ENCODE measurements at regions not wholly inside any gene's neighbourhood (a gene's known extent, or its start where the extent isn't known, plus 50 kb on each side); places are given as distances from the start of the nearest gene placed in this dataset.

- TF ChIP-seq BHLHE40 (IDR thresholded peaks at IDR 0.05; ENCODE audit: low read depth, low read length) (no peak), ZSCAN20 (CRISPR knock-in tag; IDR thresholded peaks at IDR 0.05) (no peak; the same call in 1 of the 2 replicates), JUNB (IDR thresholded peaks at IDR 0.05) (no peak), RCOR1 (IDR thresholded peaks at IDR 0.05; ENCODE audit: low read depth, low read length) (no peak), CBX8 (IDR thresholded peaks at IDR 0.05) (no peak), RNF2 (IDR thresholded peaks at IDR 0.05; ENCODE audit: borderline replicate concordance, low read depth) (no peak), ZC3H11A (IDR thresholded peaks at IDR 0.05) (no peak)
Observed at GRCh38 chr10:125231813-125232475, 71.6 kb upstream of the CTBP2 start (continued).

- FAIRE-seq (peak; percentile 93), DNase-seq (ENCODE audit: low read depth in 1 of 2, low spot score in 1 of 2) (peak; percentile 96 to 99), ATAC-seq (peak; percentile 97 to 98)
- Histone ChIP-seq H3K4me3 (peak overlapping the region; percentile 10), H3K4me2 (peak overlapping the region; percentile 76), H3K9me3 (no peaks in the 10 kb centered on the region), H3K27ac (peak overlapping the region; percentile 76 to 92), H3K4me1 (peaks cover 27% of the 10 kb centered on the region)
- ChIA-PET POLR2A (interaction anchor here (1.0 to 1.3 kb wide), 6 partner anchors 10 to 488 kb away, joined by 3 to 10 read pairs (median 3); partner anchors contain the start of genes CTBP2 and EDRF1), CTCF (interaction anchor here (0.5 to 1.3 kb wide), 4 partner anchors 12 to 180 kb away, joined by 3 to 4 read pairs (median 4); no protein-coding TSS in a partner anchor)
- 31% methylated on average over 8 of the region's 13 CpGs for WGBS (ENCODE audit: missing lambda C conversion rate)
- TF ChIP-seq PBX3 (IDR thresholded peaks at IDR 0.05) (no peak), EP300 (IDR thresholded peaks at IDR 0.05) (peak in 1 of 2 experiments; percentile 54; a peak in 1 of 5 replicates), JUN (IDR thresholded peaks at IDR 0.05) (peak in 1 of 2 experiments; percentile 67; a peak in 2 of 5 replicates), SREBF2 (IDR thresholded peaks at IDR 0.05) (no peak), NPAS2 (CRISPR knock-in tag; IDR thresholded peaks at IDR 0.05; ENCODE audit: borderline replicate concordance) (0 out of 2 replicates have a peak, but pooled peaks have one; percentile 6), ZC3H11A (IDR thresholded peaks at IDR 0.05) (no peak), ATOH8 (CRISPR knock-in tag; IDR thresholded peaks at IDR 0.05; ENCODE audit: low read depth) (peak; percentile 46; the same call in 1 of the 2 replicates), MAFK (IDR thresholded peaks at IDR 0.05; ENCODE audit: partially characterized antibody) (peak; percentile 98), FOXS1 (CRISPR knock-in tag; IDR thresholded peaks at IDR 0.05) (0 out of 2 replicates have a peak, but pooled peaks have one; percentile 38), CHD4 (IDR thresholded peaks at IDR 0.05; ENCODE audit: borderline replicate concordance) (no peak), E2F6 (IDR thresholded peaks at IDR 0.05; ENCODE audit: borderline replicate concordance, low read depth) (peak; percentile 60), FOSL2 (IDR thresholded peaks at IDR 0.05) (peak; percentile 88; the same call in 1 of the 2 replicates), FOSL2 (CRISPR knock-in tag; IDR thresholded peaks at IDR 0.05) (peak; percentile 98), GATA3 (IDR thresholded peaks at IDR 0.05; ENCODE audit: borderline replicate concordance) (peak; percentile 74), MYC (IDR thresholded peaks at IDR 0.05; ENCODE audit: borderline replicate concordance, low read length) (peak; percentile 6; the same call in 1 of the 2 replicates), BHLHE40 (IDR thresholded peaks at IDR 0.05; ENCODE audit: low read depth, low read length) (no peak), JUNB (IDR thresholded peaks at IDR 0.05) (peak; percentile 73), RAD21 (conservative IDR thresholded peaks at IDR 0.05 in 1 of 2, IDR thresholded peaks at IDR 0.05 in 1 of 2) (peak; percentile 10 to 40; a peak in 2 of 5 replicates), NFE2L2 (conservative IDR thresholded peaks at IDR 0.05; ENCODE audit: low read length) (peak; percentile 72; the same call in 1 of the 2 replicates), MAX (IDR thresholded peaks at IDR 0.05) (peak; percentile 73), USF2 (IDR thresholded peaks at IDR 0.05) (no peak), SMC3 (IDR thresholded peaks at IDR 0.05) (0 out of 3 replicates have a peak, but pooled peaks have one; percentile 14), CEBPB (IDR thresholded peaks at IDR 0.05) (peak in 1 of 2 experiments; percentile 38; a peak in 1 of 4 replicates), POLR2AphosphoS2 (conservative IDR thresholded peaks at IDR 0.05; ENCODE audit: low read length) (no peak)
Observed at GRCh38 chr10:125231116-125231812, 70.9 kb upstream of the CTBP2 start.

Measured in A549 (cell line).